HG02973 (cell line): ENCODE measurements at regions not wholly inside any gene's neighbourhood (a gene's known extent, or its start where the extent isn't known, plus 50 kb on each side); places are given as distances from the start of the nearest gene placed in this dataset.

Experiments
- ATAC-seq: cut with Tn5 transposase; IDR thresholded peaks from one replicate; pipeline ENCODE4 v1.9.1; 2021; ENCODE audit warnings: moderate library complexity; ENCODE audit not compliant: unreplicated experiment

DNA sequence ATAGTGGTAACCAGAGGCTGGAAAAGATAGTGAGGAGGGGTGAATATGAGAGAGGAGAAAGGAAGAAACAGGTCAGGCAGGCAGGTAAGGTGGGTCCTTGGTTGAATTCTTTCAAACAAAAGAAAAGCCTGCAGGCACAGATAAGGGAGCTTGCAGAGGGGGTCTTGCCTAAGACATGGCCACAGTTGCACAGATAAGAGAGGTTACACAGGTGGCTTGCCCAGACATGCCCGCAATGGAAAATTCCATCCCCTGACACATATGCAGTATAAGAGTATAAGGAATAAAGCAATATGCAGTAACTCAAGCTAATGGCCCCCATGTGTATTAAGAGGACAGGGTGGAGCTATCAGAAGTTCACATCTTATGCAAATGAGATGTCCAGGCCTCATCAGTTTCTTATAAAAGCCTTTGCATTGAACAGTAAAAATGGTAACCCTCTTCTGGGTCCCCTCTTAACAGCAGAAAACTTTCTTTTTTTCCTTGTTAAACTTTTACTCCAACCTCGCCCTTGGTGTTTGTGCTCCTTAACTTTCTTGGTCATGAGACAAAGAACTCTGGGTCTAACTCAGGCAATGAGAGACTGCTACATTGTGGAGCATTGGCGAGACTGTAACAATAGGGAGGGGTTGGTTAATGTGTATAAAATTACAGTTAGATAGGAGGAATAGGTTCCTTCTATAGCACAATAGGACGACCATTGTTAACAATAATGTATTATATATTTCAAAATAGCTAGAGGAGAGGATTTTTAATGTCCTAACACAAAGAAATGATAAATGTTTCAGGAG is 764.6 kb downstream of the TSN start:
- no peak for ATAC-seq

DNA sequence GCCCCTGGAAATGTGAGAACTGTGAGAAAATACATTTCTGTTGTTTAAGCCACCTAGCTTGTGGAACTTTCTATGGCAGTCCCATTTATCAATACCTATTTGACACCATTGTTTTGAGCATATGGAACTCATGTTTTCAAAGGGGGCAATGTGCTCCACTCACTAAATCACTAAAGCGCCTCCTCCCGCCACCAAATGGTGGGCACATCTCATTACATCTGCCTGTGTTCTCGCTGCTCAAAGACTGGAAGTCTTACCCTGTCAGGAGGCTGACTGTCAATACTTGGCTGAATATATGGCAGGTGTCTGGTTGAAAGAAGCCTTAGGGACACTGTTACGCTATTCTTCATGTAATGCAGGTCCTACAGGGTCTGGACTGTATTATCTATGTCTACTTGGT is 767.7 kb downstream of the TSN start:
- ATAC-seq = no peak

DNA sequence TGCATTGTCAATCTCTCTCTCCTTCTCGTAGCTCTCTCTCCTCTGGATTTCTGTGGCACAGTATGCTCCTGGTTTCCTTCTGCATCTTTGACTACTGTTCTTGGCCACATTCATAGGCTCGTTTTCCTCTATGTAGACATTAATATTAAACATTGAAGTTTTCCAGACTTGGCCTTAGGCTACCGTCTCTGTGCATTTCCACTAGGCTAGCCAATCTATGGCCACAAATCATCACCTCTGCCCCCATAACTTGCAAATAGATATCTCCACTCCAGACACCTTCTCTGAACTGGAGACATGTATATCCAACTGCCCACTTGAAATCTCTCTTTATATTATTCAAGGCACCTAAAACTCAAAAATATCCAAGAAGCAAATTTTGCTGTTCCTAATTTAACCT is 768.5 kb downstream of the TSN start:
- ATAC-seq = no peak

DNA sequence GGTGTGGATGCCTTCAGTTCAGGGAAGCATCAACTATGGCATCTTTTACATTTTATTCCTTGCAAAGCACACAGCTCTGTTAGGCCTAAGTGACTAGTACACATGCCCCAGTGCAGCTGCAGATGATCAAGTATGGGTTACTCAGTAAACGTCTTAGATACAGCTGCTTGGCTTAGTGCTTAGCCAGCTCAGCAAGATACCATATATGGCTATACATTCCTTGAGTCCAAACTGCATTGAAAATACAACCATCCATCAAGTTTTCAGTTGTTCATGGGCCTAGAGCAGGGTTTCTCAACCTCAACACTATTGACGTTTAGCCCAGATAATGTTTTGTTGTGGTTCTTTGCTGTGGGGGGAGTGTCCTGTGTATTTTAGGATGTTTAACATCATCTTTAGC is 769.9 kb downstream of the TSN start:
- ATAC-seq = no peak

DNA sequence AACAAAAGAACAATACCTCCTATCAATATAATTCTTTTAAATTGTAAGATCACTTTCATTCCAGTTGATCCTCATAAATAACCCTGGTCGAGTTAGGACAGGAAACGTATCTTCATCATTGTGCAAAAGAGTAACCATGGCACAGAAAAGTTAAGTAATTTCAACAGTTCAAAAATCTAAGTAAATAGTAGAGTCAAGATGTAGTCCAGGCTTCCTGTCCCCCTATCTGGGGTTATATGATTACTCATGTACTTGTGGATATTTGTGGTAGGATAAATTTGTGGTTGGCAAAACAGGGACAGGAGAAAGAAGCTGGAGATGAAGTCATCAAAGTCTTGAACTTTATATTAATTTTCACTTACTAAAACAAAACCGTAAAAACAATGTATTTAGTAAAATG is 772.6 kb downstream of the TSN start:
- ATAC-seq = no peak

DNA sequence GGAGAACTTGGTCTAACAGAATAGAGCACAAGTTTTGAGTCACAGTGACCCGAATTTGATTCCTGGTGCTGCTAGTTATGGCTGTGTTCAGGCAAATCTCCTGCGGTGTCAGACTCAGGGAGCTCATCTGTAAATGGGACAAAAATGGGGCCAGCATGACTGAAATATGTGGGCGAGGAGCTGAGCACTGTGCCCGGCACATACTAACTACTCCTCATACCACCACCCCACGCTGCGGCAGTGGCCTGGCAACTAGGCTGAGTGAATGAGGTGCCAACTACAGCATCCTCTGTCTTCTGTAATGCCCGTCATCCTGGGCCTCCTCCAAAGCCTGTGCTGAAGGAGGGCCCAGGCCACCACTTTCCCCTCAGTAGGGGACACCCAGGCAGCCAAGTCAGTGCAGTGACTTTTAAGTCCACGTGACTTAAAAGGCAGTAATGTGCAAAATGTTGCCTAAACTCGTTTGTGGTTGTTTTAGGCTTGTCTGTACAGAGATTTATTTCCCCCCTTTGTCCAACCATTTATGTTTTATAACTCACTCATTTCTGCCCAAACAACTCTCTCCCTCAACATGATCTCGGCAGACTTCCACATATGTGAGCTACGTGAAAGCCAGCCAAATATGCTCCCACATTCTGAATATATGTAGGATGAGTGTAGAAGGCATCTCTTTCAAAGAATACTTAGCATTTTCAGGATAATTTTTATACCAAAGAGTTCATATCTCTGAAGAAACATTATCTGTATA is 773.7 kb downstream of the TSN start:
- ATAC-seq = no peak

DNA sequence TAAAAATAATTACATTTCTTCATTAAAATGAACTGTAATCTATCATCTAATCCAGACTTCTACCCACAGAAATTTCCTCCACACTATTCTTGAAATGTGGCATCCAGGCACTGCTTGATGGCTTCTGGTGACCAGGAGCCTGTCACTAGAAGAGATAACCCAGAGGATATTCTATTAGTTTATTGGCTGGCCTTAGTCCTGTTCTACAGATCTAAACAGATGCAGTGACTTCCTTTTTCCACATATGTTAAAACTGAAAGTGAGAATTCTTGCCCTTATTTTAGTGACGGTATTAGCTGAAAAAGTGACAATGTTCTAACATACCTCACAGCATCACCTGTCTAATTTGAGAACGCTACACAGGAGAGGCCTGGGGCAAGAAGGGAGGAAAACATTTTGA is 775.4 kb downstream of the TSN start:
- no peak for ATAC-seq

DNA sequence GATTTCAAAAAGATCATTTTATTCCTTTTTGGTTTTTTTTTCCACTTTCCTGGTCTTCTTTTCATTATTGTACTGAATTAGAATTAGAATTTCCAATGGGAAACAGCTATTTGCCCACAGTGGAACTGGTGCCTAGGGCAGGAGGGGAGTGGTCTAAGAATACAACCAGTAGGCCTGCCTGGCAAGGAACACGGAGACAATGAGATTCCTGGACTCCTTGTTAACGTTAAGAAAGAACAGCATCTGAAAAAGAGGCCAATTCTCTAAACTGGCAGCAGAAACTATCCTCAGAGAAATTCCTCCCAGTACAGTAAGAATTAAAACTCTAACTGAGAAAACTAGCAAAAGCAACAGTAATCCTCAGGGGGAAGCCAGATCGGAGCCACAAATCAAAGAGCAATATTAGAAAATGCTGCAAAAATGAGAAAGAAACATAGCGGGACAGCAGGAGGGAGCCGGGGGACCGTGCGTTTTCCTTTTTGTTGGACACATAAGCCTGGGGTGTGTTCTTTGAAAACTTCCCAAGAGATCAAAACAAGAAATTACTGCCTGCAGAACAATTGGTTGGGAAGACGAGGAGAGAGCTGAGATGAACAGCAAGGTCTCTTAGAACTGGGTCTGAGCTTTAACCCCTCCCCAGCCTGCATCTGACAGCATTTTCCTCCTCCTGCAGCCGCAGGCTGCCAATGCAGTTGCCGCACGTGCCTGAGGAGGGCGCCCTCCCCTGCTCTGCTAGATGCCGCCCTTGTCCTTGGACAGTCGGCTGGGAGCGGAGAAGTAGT is 776.0 kb downstream of the TSN start:
- no peak for ATAC-seq

DNA sequence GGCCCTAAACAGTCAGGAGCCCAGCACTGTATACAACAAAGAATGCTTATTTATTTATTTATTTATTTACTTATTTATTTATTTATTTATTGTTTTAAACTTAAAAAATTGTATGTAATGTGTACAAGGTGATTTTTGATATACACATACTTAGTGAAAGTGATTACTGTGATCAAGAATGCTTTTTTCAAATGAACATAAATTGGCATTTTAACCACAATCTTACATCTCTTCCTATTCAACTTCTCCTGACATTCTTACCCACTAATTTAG is 776.6 kb downstream of the TSN start:
- ATAC-seq = no peak

DNA sequence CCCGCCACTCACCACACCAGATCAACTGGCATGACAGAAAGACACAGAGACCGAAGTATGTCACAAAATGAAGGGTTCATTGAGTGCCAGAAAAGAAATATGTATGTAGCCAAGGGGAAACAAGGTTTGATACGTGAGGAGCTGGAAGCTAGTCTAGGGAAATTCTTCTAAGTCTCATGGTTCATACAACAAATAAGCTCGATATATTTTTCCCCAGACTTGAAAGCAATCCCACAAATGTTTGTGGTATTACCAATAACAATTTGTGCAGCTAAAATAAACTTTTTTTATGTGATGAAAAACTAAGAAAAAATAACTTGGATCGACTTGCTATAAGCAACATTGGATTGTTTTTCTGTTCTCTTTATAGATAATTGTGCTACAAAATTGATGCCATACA is 777.0 kb downstream of the TSN start:
- no peak for ATAC-seq

DNA sequence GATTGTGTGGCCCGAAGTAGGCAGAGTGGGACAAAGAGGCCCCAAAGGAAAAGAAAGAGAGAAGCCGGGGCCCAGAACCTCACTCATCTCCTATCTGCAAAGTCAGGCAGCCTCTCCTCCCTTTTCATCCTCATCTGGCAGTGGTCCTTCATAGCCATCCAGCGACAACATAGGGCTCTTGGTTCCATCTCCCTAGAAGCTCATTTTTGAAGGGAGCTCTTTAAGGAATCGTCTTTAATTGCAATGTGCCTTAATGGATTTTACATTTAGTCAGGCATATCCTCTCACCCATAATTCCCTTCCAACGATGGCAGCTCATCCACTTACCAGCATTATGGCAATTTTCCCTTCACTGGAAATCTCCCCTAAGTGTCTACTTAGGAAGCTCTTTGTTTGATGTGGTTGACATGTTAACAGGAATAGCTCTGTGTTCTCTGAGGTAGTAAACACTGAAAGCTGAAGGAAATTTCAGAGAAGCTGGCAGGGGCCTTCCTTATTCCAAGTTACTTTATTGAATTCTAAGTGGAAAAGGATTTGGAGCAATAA is 780.6 kb downstream of the TSN start:
- no peak for ATAC-seq

DNA sequence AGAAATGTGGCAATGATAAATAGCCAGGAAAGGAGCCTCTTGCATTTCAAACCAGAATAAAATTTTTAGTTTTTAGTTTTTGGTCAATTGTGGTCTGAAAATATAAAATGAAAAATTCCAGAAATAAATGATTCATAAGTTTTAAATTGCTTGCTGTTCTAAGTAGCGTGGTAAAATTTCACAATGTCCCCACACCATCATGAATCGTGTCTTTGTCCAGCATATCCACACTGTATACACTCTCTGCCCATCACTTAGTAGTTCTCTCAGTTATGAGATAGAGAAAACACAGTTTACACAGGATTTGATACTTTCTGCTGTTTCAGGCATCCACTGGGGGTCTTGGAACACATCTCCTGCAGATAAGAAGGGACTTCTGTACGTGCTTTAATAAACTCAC is 783.9 kb downstream of the TSN start:
- ATAC-seq = no peak

DNA sequence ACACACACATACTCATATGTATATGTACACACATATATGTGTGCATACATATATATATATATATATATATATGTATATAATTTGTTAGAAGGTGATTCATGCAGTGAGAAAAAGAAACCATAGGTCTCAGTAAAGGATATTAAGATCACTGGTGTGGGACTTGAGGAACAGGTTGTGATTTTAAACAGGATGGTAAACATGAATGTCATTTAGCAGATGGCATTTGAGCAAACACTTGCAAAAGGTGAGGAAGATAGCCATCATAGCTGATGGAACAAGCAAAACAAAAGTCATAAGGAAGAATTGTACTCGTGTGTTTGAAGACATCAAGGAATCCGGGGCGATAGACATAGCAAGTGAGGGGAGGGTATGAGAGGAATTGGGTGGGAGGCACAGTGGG is 784.5 kb downstream of the TSN start:
- no peak for ATAC-seq

DNA sequence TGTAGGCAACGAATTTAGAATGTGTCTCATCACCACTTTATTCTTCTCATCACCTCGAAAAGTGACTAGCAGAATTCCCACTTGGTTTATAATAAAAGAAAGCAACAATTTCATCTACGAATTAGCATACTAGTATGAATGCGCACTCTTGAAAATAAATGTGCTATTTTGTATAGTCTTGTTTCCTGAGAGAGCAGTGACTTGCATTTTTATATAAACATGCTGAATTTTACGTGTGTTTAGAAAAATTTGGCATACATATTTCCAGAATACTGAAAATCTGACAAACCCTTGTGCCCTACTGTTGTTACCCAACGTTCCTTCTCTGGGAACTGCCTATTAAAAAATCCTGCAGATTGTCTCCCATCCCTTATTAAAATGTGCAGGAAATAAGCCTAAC is 786.8 kb downstream of the TSN start:
- no peak for ATAC-seq

DNA sequence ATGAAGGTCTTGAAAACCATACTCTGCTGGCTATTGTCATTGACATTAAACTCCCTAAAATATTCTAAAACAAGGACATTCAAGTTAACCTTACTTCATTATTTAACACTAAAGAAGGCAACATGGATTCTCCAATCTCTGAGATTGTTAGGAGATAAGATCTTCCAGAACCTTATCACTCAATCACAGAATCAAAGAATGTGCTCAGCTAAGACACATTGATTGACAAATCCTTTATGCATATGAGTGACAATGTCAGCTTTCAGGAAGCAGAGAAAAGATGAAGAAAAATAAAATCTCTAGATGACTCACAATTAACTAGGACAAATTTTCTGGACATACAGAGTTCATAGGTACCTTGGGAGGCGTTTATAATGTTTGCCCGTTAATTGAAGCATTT is 787.2 kb downstream of the TSN start:
- no peak for ATAC-seq

DNA sequence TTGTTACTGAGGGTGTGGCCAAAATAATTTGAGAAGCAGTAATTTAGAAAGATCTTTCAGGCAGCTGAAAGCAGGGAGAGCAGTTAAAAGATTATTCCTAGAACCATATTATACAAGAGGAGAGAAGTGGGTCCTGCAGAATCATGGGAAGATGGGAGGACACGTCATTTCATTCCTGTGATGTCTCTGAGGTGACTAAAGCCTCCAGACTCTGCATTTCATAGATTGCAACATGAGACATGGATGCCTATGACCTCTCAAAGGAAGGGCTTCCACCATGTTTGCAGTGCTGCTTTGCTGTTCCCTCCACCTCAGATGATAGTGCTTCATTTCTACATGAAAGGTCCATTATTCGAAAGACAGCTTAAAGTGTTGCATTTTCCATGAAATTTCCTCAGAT is 788.4 kb downstream of the TSN start:
- ATAC-seq = no peak

DNA sequence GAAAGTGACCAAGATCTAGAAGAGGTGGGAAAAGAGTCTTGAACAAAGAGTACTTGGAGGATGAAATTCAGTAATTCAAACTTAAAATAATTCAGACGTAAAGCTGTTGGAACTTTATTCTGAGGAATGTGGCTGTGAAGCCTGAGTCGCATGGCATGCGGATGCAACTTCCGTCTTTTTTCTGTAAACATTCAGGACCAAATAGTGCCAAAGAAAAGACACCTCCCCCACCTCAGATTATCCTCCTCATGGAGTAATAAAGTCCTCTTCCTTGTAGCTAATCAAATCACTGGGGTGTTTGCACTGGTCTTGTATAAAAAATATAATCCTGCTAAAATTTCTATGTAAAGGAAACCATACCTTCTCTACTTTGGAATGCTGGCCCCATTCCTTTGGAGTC is 790.4 kb downstream of the TSN start:
- ATAC-seq = no peak

DNA sequence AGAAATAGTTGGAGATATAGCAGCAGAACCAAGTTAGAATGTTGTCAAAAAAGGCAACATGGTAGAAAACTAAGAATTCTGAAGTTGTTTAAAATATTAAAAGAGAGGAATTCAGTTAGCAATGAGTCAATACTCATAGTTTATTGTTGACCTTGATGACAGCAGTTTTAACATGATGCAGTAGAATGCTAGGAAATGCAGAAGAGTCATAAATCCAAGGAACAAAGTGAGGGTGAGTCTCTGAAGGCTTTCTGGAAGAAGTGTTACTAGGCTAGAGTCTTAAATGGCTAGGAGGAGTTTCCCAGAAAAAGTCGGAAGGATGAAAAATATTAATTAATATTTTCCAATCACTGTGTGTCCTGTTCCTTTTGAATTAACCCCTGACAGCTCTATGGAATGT is 807.3 kb downstream of the TSN start:
- no peak for ATAC-seq

DNA sequence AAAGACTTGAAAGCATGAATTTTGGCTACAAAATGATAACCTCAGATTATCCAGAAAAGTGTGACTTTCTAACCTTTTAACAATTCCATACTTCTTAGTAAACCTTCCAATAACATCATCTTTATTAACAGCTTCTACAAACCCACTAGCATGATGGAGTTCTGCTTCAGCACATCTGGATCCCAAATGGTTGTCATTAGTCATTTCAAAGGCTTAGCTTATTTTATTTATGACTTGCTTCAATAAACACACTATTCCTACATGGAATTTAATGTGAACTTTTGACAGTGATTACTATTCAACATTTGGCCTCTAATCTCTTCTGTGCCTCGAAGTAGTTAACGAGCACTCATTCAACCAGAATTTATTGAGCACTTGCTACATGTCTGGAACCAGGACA is 808.3 kb downstream of the TSN start:
- no peak for ATAC-seq

DNA sequence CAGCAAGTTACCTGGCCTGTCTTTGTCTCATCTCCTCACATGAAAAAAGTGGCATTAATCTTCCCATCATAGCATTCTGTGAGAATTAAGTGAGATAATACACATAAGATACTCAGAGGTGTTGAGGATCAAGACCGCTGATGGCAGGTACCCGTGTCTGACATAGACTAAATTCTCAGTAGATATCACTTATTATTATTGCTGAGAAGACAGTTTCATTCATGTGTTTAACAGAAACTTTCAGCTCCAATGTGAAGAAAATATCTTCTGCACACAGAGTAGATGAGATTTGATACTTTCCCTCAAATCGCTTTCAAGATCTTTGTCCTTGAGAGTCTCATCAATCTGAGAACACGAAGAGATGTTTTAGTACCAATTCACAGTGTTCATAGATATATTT is 809.4 kb downstream of the TSN start:
- ATAC-seq = no peak

DNA sequence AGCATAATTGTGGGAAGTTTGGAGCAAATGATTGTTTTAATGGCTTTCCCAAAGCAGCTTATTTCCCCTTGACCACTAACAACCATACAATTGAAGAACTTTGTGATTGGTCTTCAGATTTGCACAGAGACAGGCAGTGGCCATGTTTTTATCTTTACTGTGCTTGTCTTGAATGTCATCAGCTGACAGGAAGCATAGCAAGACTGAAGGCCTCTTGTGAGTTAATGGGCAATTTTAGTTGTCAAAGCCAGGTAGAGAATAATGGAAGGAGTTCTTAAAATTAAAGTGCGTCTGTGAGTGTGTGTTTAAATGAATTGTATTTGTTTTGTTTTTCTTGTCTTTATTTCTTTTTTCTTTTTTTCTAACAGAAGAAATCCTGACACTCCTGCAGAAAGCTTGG is 809.9 kb downstream of the TSN start:
- no peak for ATAC-seq

DNA sequence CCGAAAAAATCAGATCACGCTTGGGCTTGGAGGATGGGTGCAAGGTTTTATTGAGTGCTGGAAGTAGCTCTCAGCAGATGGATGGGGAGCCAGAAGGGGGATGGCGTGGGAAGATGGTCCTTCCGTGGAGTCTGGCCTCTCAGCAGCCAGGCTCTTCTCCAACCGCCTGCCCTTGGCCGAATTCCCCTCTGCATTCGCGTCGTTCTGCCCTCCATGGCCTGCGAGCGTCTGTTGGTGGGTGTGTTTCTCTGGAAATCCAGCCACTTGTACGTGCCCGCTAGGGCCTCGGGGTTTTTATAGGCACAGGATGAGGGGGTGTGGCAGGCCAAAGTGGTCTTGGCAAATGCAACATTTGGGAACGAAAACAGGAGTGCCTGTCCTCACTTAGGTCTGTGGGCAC is 815.2 kb downstream of the TSN start:
- ATAC-seq = no peak
